Uterus (tissue), 2 donors: ENCODE measurements at regions not wholly inside any gene's neighbourhood (a gene's known extent, or its start where the extent isn't known, plus 50 kb on each side); places are given as distances from the start of the nearest gene placed in this dataset.

Experiments used
- CTCF ChIP-seq, 4 experiments: fragments of 200-600 bp in 2 of 4; fragments of 450-650 bp in 2 of 4; sonication (generic) in 2 of 4; IDR thresholded peaks; one replicate each; pipeline ENCODE4 v1.5.1; 2016 to 2019; ENCODE audit warnings: antibody characterized with exemption in 4 of 4, mild to moderate bottlenecking in 2 of 4, moderate library complexity in 1 of 4
- POLR2A ChIP-seq, 2 donors: fragments of 450-650 bp; IDR thresholded peaks; one replicate each; pipeline ENCODE4 v1.6.1; 2016; ENCODE audit warnings: antibody characterized with exemption in 2 of 2, mild to moderate bottlenecking in 1 of 2, moderate library complexity in 1 of 2

DNA sequence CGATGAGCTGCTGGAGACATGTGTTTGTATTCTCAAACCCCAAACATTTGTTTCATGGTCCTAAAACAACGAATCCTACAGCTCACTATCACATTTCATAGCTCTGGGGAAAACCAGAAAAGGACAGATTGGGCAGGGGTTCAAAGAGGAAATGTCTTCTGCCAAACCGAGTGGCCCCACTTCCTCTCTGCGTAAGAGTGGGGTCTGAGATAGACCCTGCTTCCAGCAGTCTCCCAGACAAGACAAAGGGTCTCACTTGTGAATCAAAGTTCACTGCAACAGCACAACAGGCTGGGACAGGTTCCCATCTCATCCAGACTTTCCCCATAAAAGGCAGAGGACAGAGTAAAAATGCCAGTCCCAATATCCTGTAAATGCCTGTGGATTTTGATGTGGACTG, 276.2 kb upstream of the SLC24A2 start:
- TF ChIP-seq CTCF (IDR thresholded peaks at IDR 0.05) (no peak), POLR2A (IDR thresholded peaks at IDR 0.05) (no peak)
